ENCODE measurements at regions not wholly inside any gene's neighbourhood (a gene's known extent, or its start where the extent isn't known, plus 50 kb on each side); places are given as distances from the start of the nearest gene placed in this dataset.

- BruUV-seq (replicated peaks) = no TSS peak
- no peaks in the 10 kb centered on the region for H3K4me1 ChIP-seq (ENCODE audit: control insufficient read depth, insufficient read depth, low read length)
- no peaks in the 10 kb centered on the region for H3K27me3 ChIP-seq (ENCODE audit: control insufficient read depth, insufficient read depth, low read length)
- ChIA-PET CTCF (no interaction called here), POLR2A (no interaction called here)
- intact Hi-C loops (cut with micrococcal nuclease; ENCODE audit: unreplicated experiment) (no loop called here), in situ Hi-C loops (cut with HindIII; ENCODE audit: low pct_unique_long_range_greater_than_20kb, low sequenced_read_pairs) (no loop called here)
- DNase-seq (ENCODE audit: low read depth, low spot score) (no peak), ATAC-seq (no peak)
- no peaks in the 10 kb centered on the region for H3K36me3 ChIP-seq (ENCODE audit: control insufficient read depth, insufficient read depth, low read length)
- H3K4me3 ChIP-seq (ENCODE audit: low read depth in 2 of 2, low read length in 2 of 2) = no peak overlapping the region
- TF ChIP-seq POLR2AphosphoS5 (IDR thresholded peaks at IDR 0.05; ENCODE audit: low read depth, low read length) (no peak), REST (IDR thresholded peaks at IDR 0.05; ENCODE audit: insufficient read depth in 1 of 2, low read depth in 2 of 2, low read length in 1 of 2) (no peak), SIN3A (IDR thresholded peaks at IDR 0.05; ENCODE audit: borderline replicate concordance, insufficient read depth, low read depth, low read length) (no peak), TCF7L2 (IDR thresholded peaks at IDR 0.05; ENCODE audit: low read depth, low read length) (no peak), CTCF (IDR thresholded peaks at IDR 0.05) (no peak)
- no peaks in the 10 kb centered on the region for H3K9me3 ChIP-seq (ENCODE audit: control insufficient read depth, insufficient read depth, low read depth, low read length)
- H3K27ac ChIP-seq (ENCODE audit: low read length) = no peak overlapping the region; the same call in 1 of the 2 replicates
Measured at GRCh38 chr6:21997119-21998037, 299.5 kb downstream of the PRL start.

- CTCF ChIA-PET = no interaction called here
- Histone ChIP-seq H3K27ac (ENCODE audit: low read length) (no peak overlapping the region), H3K4me1 (ENCODE audit: control insufficient read depth, insufficient read depth, low read length) (no peaks in the 10 kb centered on the region), H3K4me3 (ENCODE audit: low read depth in 2 of 2, low read length in 2 of 2) (no peak overlapping the region), H3K36me3 (ENCODE audit: control insufficient read depth, insufficient read depth, low read length) (no peaks in the 10 kb centered on the region), H3K9me3 (ENCODE audit: control insufficient read depth, insufficient read depth, low read depth, low read length) (no peaks in the 10 kb centered on the region), H3K27me3 (ENCODE audit: control insufficient read depth, insufficient read depth, low read length) (no peaks in the 10 kb centered on the region)
- in situ Hi-C loops (cut with HindIII; ENCODE audit: low pct_unique_long_range_greater_than_20kb, low sequenced_read_pairs) = no loop called here
- ATAC-seq = no peak
- no peak for DNase-seq (ENCODE audit: low read depth, low spot score)
- intact Hi-C loops (cut with micrococcal nuclease; ENCODE audit: unreplicated experiment) = no loop called here
- TF ChIP-seq REST (IDR thresholded peaks at IDR 0.05; ENCODE audit: insufficient read depth in 1 of 2, low read depth in 2 of 2, low read length in 1 of 2) (no peak), TCF7L2 (IDR thresholded peaks at IDR 0.05; ENCODE audit: low read depth, low read length) (no peak), SIN3A (IDR thresholded peaks at IDR 0.05; ENCODE audit: borderline replicate concordance, insufficient read depth, low read depth, low read length) (no peak), POLR2AphosphoS5 (IDR thresholded peaks at IDR 0.05; ENCODE audit: low read depth, low read length) (no peak), CTCF (IDR thresholded peaks at IDR 0.05) (no peak)
- POLR2A ChIA-PET = no interaction called here
- no TSS peak for BruUV-seq (replicated peaks)
Measured at GRCh38 chr6:21998582-21998981, 298.3 kb downstream of the PRL start.
